GM12873 (cell line): ENCODE measurements at regions not wholly inside any gene's neighbourhood (a gene's known extent, or its start where the extent isn't known, plus 50 kb on each side); places are given as distances from the start of the nearest gene placed in this dataset.

Source experiments
- CTCF ChIP-seq: IDR thresholded peaks from 2 replicates; pipeline ENCODE4 v1.5.1; 2012; ENCODE audit warnings: low read depth, mild to moderate bottlenecking, moderate library complexity, low read length, control low read depth; ENCODE audit not compliant: insufficient read depth; ENCODE audit errors: missing control alignments

- no peak for TF ChIP-seq CTCF
Observed at GRCh38 chr16:86455116-86455515, 55.2 kb upstream of the FOXF1 start.

GRCh38 chr16:86455640-86456039, 54.7 kb upstream of the FOXF1 start:
- TF ChIP-seq CTCF, result no peak

GRCh38 chr16:86457501-86458148, 52.7 kb upstream of the FOXF1 start:
- TF ChIP-seq CTCF, result no peak

- TF ChIP-seq CTCF, result no peak
Observed at GRCh38 chr16:86458149-86458777, 52.1 kb upstream of the FOXF1 start.

DNA sequence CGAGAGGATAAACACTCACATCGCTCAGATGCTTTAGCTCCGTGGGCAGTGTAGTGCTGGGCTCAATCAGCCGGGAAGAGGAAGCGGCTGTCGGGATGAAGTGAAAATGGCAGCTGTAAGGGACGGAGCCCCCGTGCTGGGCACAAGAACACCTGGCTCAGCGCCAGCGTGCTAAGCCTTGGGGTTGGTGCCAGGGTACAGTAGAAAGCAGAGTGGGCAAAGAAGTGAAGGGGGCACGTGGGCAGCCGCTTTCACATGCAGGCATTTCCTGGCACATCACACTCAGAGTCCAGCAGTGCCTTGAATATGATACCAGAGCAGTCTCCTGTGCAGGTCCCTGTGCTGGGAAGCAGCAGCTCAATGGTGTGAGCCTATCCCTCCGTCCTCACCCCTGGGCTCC, 51.1 kb upstream of the FOXF1 start:
- no peak for TF ChIP-seq CTCF
